Thoracic aorta (tissue), 2 donors: ENCODE measurements at regions not wholly inside any gene's neighbourhood (a gene's known extent, or its start where the extent isn't known, plus 50 kb on each side); places are given as distances from the start of the nearest gene placed in this dataset.

Source experiments
- ATAC-seq: fragments of 150-250 bp; one replicate; pipeline ENCODE4 v1.8.0; 2017; ENCODE audit warnings: low read depth; ENCODE audit not compliant: insufficient number of reproducible peaks, low FRiP score
- DNase-seq: peaks from one replicate; pipeline ENCODE4 v3.0.0-alpha.2; 2020; ENCODE audit warnings: low spot score
- H3K27ac ChIP-seq, 2 donors: fragments of 200-600 bp; sonication (generic); 1 replicate in 1 of 2; 2 replicates in 1 of 2; pipeline ENCODE4 v1.5.1; 2016; ENCODE audit warnings: mild to moderate bottlenecking in 2 of 2, moderate library complexity in 2 of 2
- H3K27me3 ChIP-seq: fragments of 200-600 bp; sonication (generic); replicated peaks from 2 replicates; pipeline ENCODE4 v1.6.0; 2016; ENCODE audit warnings: mild to moderate bottlenecking; ENCODE audit not compliant: insufficient read depth
- H3K36me3 ChIP-seq: fragments of 200-600 bp; sonication (generic); one replicate; pipeline ENCODE4 v1.5.1; 2016
- H3K4me1 ChIP-seq, 2 donors: fragments of 200-600 bp; sonication (generic); 1 replicate in 1 of 2; 2 replicates in 1 of 2; pipeline versions ENCODE4 v1.5.1 to v1.6.0; 2016; ENCODE audit warnings: low read depth in 2 of 2, mild to moderate bottlenecking in 1 of 2; ENCODE audit not compliant: control insufficient read depth in 1 of 2
- H3K4me3 ChIP-seq: fragments of 200-600 bp; sonication (generic); 2 replicates; pipeline ENCODE4 v1.5.1; 2016; ENCODE audit warnings: mild to moderate bottlenecking
- H3K9me3 ChIP-seq: fragments of 200-600 bp; sonication (generic); 2 replicates; pipeline ENCODE4 v1.5.1; 2016
- CTCF ChIP-seq: fragments of 200-600 bp; sonication (generic); IDR thresholded peaks from one replicate; pipeline ENCODE4 v1.5.1; 2019; ENCODE audit warnings: antibody characterized with exemption

- no peak for ATAC-seq
- Histone ChIP-seq H3K4me1 (peaks cover 2 to 12% of the 10 kb centered on the region in 2 donors), H3K27me3 (no peaks in the 10 kb centered on the region), H3K9me3 (no peaks in the 10 kb centered on the region), H3K36me3 (no peaks in the 10 kb centered on the region), H3K4me3 (no peak overlapping the region), H3K27ac (no peak overlapping the region)
- DNase-seq = no peak
- TF ChIP-seq CTCF = no peak
Measured at GRCh38 chr7:47028284-47028683, 553.6 kb downstream of the TNS3 start.

GRCh38 chr7:47027695-47028240, 554.1 kb downstream of the TNS3 start:
- no peak for ATAC-seq
- H3K9me3 ChIP-seq = no peaks in the 10 kb centered on the region
- no peak for TF ChIP-seq CTCF

GRCh38 chr7:47026780-47027361, 555.0 kb downstream of the TNS3 start:
- TF ChIP-seq CTCF = no peak
- Histone ChIP-seq H3K4me3 (no peak overlapping the region), H3K27me3 (no peaks in the 10 kb centered on the region), H3K27ac (no peak overlapping the region), H3K9me3 (no peaks in the 10 kb centered on the region), H3K36me3 (no peaks in the 10 kb centered on the region), H3K4me1 (peaks cover 2 to 12% of the 10 kb centered on the region in 2 donors)
- DNase-seq (no peak), ATAC-seq (no peak)

More at GRCh38 chr7:47027695-47028240, 554.1 kb downstream of the TNS3 start:
- no peak overlapping the region for H3K27ac ChIP-seq
- H3K27me3 ChIP-seq = no peaks in the 10 kb centered on the region
- no peak overlapping the region for H3K4me3 ChIP-seq
- no peaks in the 10 kb centered on the region for H3K36me3 ChIP-seq
- no peak for DNase-seq
- H3K4me1 ChIP-seq = peaks cover 2 to 12% of the 10 kb centered on the region in 2 donors

GRCh38 chr7:47024991-47025390, 556.9 kb downstream of the TNS3 start:
- no peak for DNase-seq
- no peak overlapping the region for H3K4me3 ChIP-seq
- H3K9me3 ChIP-seq = no peaks in the 10 kb centered on the region
- no peak for ATAC-seq
- H3K27me3 ChIP-seq = no peaks in the 10 kb centered on the region
- no peaks in the 10 kb centered on the region for H3K36me3 ChIP-seq
- TF ChIP-seq CTCF = no peak
- no peak overlapping the region for H3K27ac ChIP-seq
- peaks cover 2 to 12% of the 10 kb centered on the region in 2 donors for H3K4me1 ChIP-seq

- H3K27me3 ChIP-seq = no peaks in the 10 kb centered on the region
- no peak for TF ChIP-seq CTCF
- H3K9me3 ChIP-seq = peaks cover 3% of the 10 kb centered on the region
- H3K27ac ChIP-seq = no peak overlapping the region
- no peaks in the 10 kb centered on the region for H3K36me3 ChIP-seq
- no peak for DNase-seq
- H3K4me3 ChIP-seq = no peak overlapping the region
- H3K4me1 ChIP-seq = no peaks in the 10 kb centered on the region
- ATAC-seq = no peak
Measured at GRCh38 chr7:47008461-47008860, 573.5 kb downstream of the TNS3 start.
